Activated CD8-positive, alpha-beta memory T cell treated with anti-CD3 and anti-CD28 coated beads, Interleukin-2, amount 10 ng/mL, durations not matched to agents 7 days and 5 days (primary cell): ENCODE measurements at regions not wholly inside any gene's neighbourhood (a gene's known extent, or its start where the extent isn't known, plus 50 kb on each side); places are given as distances from the start of the nearest gene placed in this dataset.

ENCODE experiments used
- ATAC-seq: fragments of 150-1000 bp; cut with Tn5 transposase; one replicate; pipeline ENCODE4 v1.10.0; 2021; ENCODE audit warnings: moderate library complexity
- CTCF ChIA-PET: fragments of 350-600 bp; sonication (Branson Sonifier 250); formaldehyde crosslinking; loops from one replicate; lab custom pipeline; 2021; ENCODE audit warnings: antibody characterized with exemption; lab: Charles Lee
- DNase-seq: peaks from one replicate; pipeline ENCODE4 v3.0.0-alpha.2; 2020
- H3K27ac Mint-ChIP-seq: one replicate; pipeline ENCODE4 v1.8.0; 2021; ENCODE audit warnings: mild to moderate bottlenecking, mixed read lengths
- H3K27me3 Mint-ChIP-seq: one replicate; pipeline ENCODE4 v1.8.0; 2021; ENCODE audit warnings: mixed read lengths
- H3K36me3 Mint-ChIP-seq: one replicate; pipeline ENCODE4 v1.8.0; 2021; ENCODE audit warnings: mild to moderate bottlenecking, mixed read lengths
- H3K4me1 Mint-ChIP-seq: one replicate; pipeline ENCODE4 v1.8.0; 2021; ENCODE audit warnings: mixed read lengths
- H3K4me3 Mint-ChIP-seq: one replicate; pipeline ENCODE4 v1.8.0; 2021; ENCODE audit warnings: mild to moderate bottlenecking, moderate library complexity, mixed read lengths
- H3K9me3 Mint-ChIP-seq: one replicate; pipeline ENCODE4 v1.8.0; 2022; ENCODE audit warnings: low read depth, mixed read lengths

GRCh38 chr3:197444793-197445379 is 110.9 kb downstream of the BDH1 start:
- H3K36me3 Mint-ChIP-seq, result no peaks in the 10 kb centered on the region
- ATAC-seq, result no peak
- DNase-seq, result no peak
- H3K27ac Mint-ChIP-seq, result no peak overlapping the region
- no peaks in the 10 kb centered on the region for H3K4me1 Mint-ChIP-seq
- peaks cover 66% of the 10 kb centered on the region for H3K27me3 Mint-ChIP-seq
- no peak overlapping the region for H3K4me3 Mint-ChIP-seq
- H3K9me3 Mint-ChIP-seq, result no peaks in the 10 kb centered on the region
- CTCF ChIA-PET, result interaction anchor here (1.2 kb wide), 1 partner anchor 12 kb away, joined by 3 read pairs; no protein-coding TSS in a partner anchor

DNA sequence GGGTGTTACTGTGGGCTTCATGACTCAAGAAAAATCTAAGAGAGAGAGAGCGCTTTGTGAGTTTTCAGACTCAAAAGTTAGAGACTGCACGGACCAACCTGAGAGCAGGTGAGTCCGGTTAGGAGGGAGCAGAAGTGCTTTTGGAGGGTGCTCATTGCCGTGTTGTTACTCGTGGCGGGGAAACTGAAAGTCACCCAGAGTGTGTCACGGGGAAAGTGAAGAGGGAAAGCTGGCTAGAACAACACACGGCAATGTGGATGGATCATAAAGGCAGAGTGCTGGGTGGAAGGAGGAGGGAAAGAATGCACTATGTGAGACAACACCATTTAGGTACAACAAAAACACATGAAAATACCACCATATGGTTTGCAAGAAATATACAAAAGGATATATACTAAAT is 112.3 kb downstream of the BDH1 start:
- DNase-seq (no peak), ATAC-seq (no peak)
- Mint-ChIP-seq H3K9me3 (no peaks in the 10 kb centered on the region), H3K4me1 (no peaks in the 10 kb centered on the region), H3K4me3 (no peak overlapping the region), H3K27me3 (peaks cover 58% of the 10 kb centered on the region), H3K27ac (no peak overlapping the region), H3K36me3 (no peaks in the 10 kb centered on the region)
- CTCF ChIA-PET, result no interaction called here

GRCh38 chr3:197440717-197441303 is 115.0 kb downstream of the BDH1 start:
- no peak overlapping the region for H3K4me3 Mint-ChIP-seq
- peaks cover 44% of the 10 kb centered on the region for H3K27me3 Mint-ChIP-seq
- CTCF ChIA-PET, result no interaction called here

DNA sequence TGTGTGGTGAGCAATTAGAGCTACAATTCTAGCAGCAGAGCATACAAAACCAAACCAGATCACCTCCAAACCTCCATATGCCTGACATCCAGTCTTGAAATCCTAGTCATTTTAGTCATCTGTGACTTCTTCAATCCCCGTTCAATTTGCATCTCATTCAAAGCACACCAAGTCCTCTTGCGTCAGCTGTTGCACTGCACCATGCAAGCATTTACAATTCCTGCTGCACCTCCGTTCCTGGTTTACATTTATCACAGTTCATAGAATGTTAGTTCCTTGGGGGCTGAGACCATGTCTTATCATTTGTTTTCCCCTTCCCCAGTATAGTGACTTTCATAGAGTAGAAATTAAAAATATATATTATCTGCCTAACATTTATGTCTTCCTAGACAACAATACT is 116.9 kb downstream of the BDH1 start:
- Mint-ChIP-seq H3K36me3 (no peaks in the 10 kb centered on the region), H3K27ac (no peak overlapping the region), H3K27me3 (peaks cover 49% of the 10 kb centered on the region), H3K9me3 (no peaks in the 10 kb centered on the region), H3K4me3 (no peak overlapping the region), H3K4me1 (no peaks in the 10 kb centered on the region)
- CTCF ChIA-PET, result no interaction called here
- DNase-seq (no peak), ATAC-seq (no peak)

More at GRCh38 chr3:197440717-197441303, 115.0 kb downstream of the BDH1 start:
- no peak for DNase-seq
- H3K9me3 Mint-ChIP-seq, result no peaks in the 10 kb centered on the region
- no peak overlapping the region for H3K27ac Mint-ChIP-seq
- no peaks in the 10 kb centered on the region for H3K36me3 Mint-ChIP-seq
- ATAC-seq, result no peak
- no peaks in the 10 kb centered on the region for H3K4me1 Mint-ChIP-seq

GRCh38 chr3:197435426-197435825 is 120.3 kb downstream of the BDH1 start:
- H3K36me3 Mint-ChIP-seq, result peaks cover 2% of the 10 kb centered on the region
- peaks cover 6% of the 10 kb centered on the region for H3K4me1 Mint-ChIP-seq
- no peak overlapping the region for H3K27ac Mint-ChIP-seq
- ATAC-seq, result no peak
- no peaks in the 10 kb centered on the region for H3K9me3 Mint-ChIP-seq
- no peak for DNase-seq
- H3K27me3 Mint-ChIP-seq, result peaks cover 53% of the 10 kb centered on the region
- CTCF ChIA-PET, result no interaction called here
- H3K4me3 Mint-ChIP-seq, result no peak overlapping the region

- Mint-ChIP-seq H3K4me3 (no peak overlapping the region), H3K9me3 (no peaks in the 10 kb centered on the region), H3K4me1 (peaks cover 8% of the 10 kb centered on the region), H3K27me3 (peaks cover 54% of the 10 kb centered on the region), H3K27ac (no peak overlapping the region), H3K36me3 (peaks cover 2% of the 10 kb centered on the region)
- CTCF ChIA-PET, result no interaction called here
- DNase-seq, result no peak
- ATAC-seq, result no peak
Measured at GRCh38 chr3:197434830-197435229, 120.9 kb downstream of the BDH1 start.

DNA sequence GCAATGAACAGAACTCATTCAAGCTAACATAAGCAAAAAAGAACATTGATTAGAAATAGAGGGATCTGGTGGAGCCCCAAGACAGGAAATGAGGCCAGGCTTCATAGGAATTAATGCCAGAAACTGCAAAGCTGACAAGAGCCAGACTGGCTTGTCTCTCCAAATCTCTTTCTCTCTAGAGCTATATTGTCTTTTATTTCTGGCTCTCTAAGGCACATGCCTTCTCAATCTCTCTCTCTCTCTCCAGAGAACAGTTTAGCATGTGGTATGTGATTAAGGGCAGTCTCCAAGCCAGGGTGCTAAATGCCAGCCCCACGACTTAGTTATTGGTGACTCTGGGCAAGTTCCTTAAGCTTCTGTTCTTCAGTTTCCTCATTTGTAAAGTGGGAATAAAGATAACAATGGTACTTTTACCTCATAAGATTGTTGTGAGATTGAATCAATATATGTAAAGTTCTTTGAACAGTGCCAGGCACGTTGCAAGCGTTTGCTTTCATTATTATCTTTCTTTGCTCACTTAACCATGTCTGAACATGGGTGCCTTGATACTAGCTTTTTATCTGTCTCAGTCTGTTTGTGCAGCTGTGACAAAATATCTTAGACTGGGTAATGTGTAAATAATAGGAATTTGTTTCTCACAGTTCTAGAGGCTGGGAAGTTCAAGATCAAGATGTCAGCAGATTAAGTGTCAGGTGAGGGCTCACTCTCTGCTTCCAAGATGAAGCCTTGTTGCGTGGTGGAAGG is 123.2 kb downstream of the BDH1 start:
- no peak for ATAC-seq
- Mint-ChIP-seq H3K27ac (no peak overlapping the region), H3K9me3 (no peaks in the 10 kb centered on the region), H3K4me1 (peaks cover 25% of the 10 kb centered on the region), H3K4me3 (no peak overlapping the region), H3K36me3 (peaks cover 2% of the 10 kb centered on the region), H3K27me3 (peaks cover 64% of the 10 kb centered on the region)
- CTCF ChIA-PET, result interaction anchor here (1.2 kb wide), 1 partner anchor 12 kb away, joined by 3 read pairs; no protein-coding TSS in a partner anchor
- DNase-seq, result no peak

- Mint-ChIP-seq H3K36me3 (peaks cover 2% of the 10 kb centered on the region), H3K4me1 (peaks cover 27% of the 10 kb centered on the region), H3K9me3 (no peaks in the 10 kb centered on the region), H3K27me3 (peaks cover 70% of the 10 kb centered on the region), H3K27ac (no peak overlapping the region), H3K4me3 (no peak overlapping the region)
- ATAC-seq (no peak), DNase-seq (no peak)
- CTCF ChIA-PET, result no interaction called here
Measured at GRCh38 chr3:197431346-197431910, 124.3 kb downstream of the BDH1 start.

DNA sequence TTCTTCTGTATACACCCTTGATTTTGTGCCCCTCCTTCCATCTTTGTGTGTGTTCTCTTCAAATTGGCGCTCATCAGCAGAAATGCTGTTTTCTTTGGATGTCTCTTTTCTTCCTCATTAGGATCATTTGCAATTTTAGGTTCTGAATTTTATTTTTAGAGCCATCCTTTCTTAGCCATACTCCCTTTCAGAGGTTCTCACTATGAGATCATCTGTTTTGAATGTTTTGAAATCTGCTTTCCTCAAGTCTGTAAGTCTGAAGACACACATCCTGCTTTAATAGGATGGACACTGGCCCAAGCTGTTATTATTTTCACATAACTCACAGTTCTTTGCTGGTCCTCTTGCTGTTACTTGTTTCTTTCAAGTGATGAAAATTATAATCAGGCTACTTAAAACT is 124.8 kb downstream of the BDH1 start:
- no peak overlapping the region for H3K27ac Mint-ChIP-seq

GRCh38 chr3:197430502-197430901 is 125.3 kb downstream of the BDH1 start:
- CTCF ChIA-PET, result no interaction called here
- H3K27ac Mint-ChIP-seq, result no peak overlapping the region

More for the DNA sequence above, 124.8 kb downstream of the BDH1 start:
- ATAC-seq (no peak), DNase-seq (no peak)
- H3K4me1 Mint-ChIP-seq, result peaks cover 27% of the 10 kb centered on the region
- peaks cover 73% of the 10 kb centered on the region for H3K27me3 Mint-ChIP-seq
- H3K9me3 Mint-ChIP-seq, result no peaks in the 10 kb centered on the region
- peaks cover 2% of the 10 kb centered on the region for H3K36me3 Mint-ChIP-seq
- H3K4me3 Mint-ChIP-seq, result no peak overlapping the region
- CTCF ChIA-PET, result no interaction called here

GRCh38 chr3:197428952-197429351 is 126.8 kb downstream of the BDH1 start:
- peaks cover 67% of the 10 kb centered on the region for H3K27me3 Mint-ChIP-seq
- peaks cover 27% of the 10 kb centered on the region for H3K4me1 Mint-ChIP-seq
- H3K27ac Mint-ChIP-seq, result no peak overlapping the region
- DNase-seq, result no peak
- no peaks in the 10 kb centered on the region for H3K9me3 Mint-ChIP-seq
- CTCF ChIA-PET, result no interaction called here
- peaks cover 2% of the 10 kb centered on the region for H3K36me3 Mint-ChIP-seq
- H3K4me3 Mint-ChIP-seq, result no peak overlapping the region
- ATAC-seq, result no peak

More at GRCh38 chr3:197430502-197430901, 125.3 kb downstream of the BDH1 start:
- no peak for DNase-seq
- peaks cover 73% of the 10 kb centered on the region for H3K27me3 Mint-ChIP-seq
- peaks cover 27% of the 10 kb centered on the region for H3K4me1 Mint-ChIP-seq
- no peaks in the 10 kb centered on the region for H3K9me3 Mint-ChIP-seq
- H3K4me3 Mint-ChIP-seq, result no peak overlapping the region
- H3K36me3 Mint-ChIP-seq, result peaks cover 2% of the 10 kb centered on the region
- ATAC-seq, result no peak

GRCh38 chr3:197428117-197428801 is 127.5 kb downstream of the BDH1 start:
- peak; percentile 78 for DNase-seq
- H3K27ac Mint-ChIP-seq, result peak overlapping the region; percentile 61
- peak; percentile 95 for ATAC-seq
- H3K27me3 Mint-ChIP-seq, result peaks cover 64% of the 10 kb centered on the region
- peaks cover 27% of the 10 kb centered on the region for H3K4me1 Mint-ChIP-seq
- peak overlapping the region; percentile 45 for H3K4me3 Mint-ChIP-seq
- CTCF ChIA-PET, result no interaction called here
- H3K9me3 Mint-ChIP-seq, result no peaks in the 10 kb centered on the region
- H3K36me3 Mint-ChIP-seq, result peaks cover 2% of the 10 kb centered on the region

DNA sequence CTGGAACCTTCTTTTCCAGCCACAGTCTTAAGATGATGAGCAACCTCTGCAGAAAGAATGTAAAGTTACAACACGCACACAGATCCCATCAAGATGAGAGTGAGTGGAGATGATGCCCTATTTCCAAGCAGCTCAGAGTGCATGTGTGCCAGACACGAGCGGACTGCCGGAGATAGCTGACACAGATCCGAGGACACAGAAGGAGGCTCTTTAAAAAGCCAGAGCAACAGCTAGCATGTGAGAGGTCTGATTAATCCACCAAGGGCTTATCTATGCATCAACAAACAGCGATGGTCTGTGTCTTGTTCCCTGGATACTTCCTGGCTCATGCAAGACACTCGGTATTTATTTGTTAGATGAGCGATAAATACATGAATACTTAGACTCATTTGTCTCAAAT is 128.6 kb upstream of the DLG1 start:
- peaks cover 58% of the 10 kb centered on the region for H3K27me3 Mint-ChIP-seq
- H3K27ac Mint-ChIP-seq, result no peak overlapping the region
- CTCF ChIA-PET, result no interaction called here
- peaks cover 2% of the 10 kb centered on the region for H3K36me3 Mint-ChIP-seq
- DNase-seq (no peak), ATAC-seq (no peak)
- no peaks in the 10 kb centered on the region for H3K9me3 Mint-ChIP-seq
- H3K4me1 Mint-ChIP-seq, result peaks cover 27% of the 10 kb centered on the region
- no peak overlapping the region for H3K4me3 Mint-ChIP-seq
